WTC11 (cell line): ENCODE measurements at regions not wholly inside any gene's neighbourhood (a gene's known extent, or its start where the extent isn't known, plus 50 kb on each side); places are given as distances from the start of the nearest gene placed in this dataset.

ENCODE experiments used
- CREB1 ChIP-seq: sonication (generic); formaldehyde crosslinking; IDR thresholded peaks from 2 replicates; pipeline ENCODE4 v1.8.0; 2023; ENCODE audit warnings: mild to moderate bottlenecking, missing genetic modification reagents
- ETV6 ChIP-seq: sonication (generic); formaldehyde crosslinking; IDR thresholded peaks from 2 replicates; pipeline ENCODE4 v1.8.1; 2022; ENCODE audit warnings: mild to moderate bottlenecking, missing genetic modification reagents
- JUN ChIP-seq: sonication (generic); formaldehyde crosslinking; IDR thresholded peaks from 2 replicates; pipeline ENCODE4 v1.8.0; 2023; ENCODE audit warnings: mild to moderate bottlenecking, missing genetic modification reagents
- TF ChIP-seq, protein P1 (sequence below): fragments of 200-600 bp; IDR thresholded peaks from 2 replicates; pipeline ENCODE4 v1.8.0; 2022; ENCODE audit warnings: antibody characterized with exemption
- TF ChIP-seq, protein P2 (sequence below): sonication (generic); formaldehyde crosslinking; IDR thresholded peaks from 2 replicates; pipeline ENCODE4 v1.8.1; 2022; ENCODE audit warnings: low read depth, missing genetic modification reagents, borderline replicate concordance
- TF ChIP-seq, protein P3 (sequence below): sonication (generic); formaldehyde crosslinking; IDR thresholded peaks from 2 replicates; pipeline ENCODE4 v1.8.0; 2023; ENCODE audit warnings: missing genetic modification reagents

DNA sequence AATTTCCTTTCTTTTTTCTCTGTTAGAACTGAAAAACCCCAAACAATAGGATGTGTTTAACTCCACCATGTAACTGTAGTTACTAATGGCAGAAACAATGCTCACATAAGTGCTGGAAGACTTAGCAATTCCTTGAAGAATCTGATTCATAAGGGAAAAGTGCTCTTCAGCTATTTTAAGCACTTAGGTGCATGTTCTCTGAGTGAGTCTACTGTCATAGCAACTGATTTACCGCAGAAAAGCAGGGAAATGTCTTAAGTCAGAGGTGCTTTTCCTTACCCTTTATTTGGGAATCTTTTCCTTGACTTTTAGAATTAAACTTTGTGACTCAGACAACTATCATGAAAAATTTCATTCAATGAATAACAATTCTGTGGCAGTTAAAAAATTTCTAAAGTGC, 65.4 kb upstream of the NABP1 start:
- no peak for TF ChIP-seq CREB1 (CRISPR knock-in tag)
- TF ChIP-seq, protein P1, sequence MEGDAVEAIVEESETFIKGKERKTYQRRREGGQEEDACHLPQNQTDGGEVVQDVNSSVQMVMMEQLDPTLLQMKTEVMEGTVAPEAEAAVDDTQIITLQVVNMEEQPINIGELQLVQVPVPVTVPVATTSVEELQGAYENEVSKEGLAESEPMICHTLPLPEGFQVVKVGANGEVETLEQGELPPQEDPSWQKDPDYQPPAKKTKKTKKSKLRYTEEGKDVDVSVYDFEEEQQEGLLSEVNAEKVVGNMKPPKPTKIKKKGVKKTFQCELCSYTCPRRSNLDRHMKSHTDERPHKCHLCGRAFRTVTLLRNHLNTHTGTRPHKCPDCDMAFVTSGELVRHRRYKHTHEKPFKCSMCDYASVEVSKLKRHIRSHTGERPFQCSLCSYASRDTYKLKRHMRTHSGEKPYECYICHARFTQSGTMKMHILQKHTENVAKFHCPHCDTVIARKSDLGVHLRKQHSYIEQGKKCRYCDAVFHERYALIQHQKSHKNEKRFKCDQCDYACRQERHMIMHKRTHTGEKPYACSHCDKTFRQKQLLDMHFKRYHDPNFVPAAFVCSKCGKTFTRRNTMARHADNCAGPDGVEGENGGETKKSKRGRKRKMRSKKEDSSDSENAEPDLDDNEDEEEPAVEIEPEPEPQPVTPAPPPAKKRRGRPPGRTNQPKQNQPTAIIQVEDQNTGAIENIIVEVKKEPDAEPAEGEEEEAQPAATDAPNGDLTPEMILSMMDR = no peak
- TF ChIP-seq, protein P2, sequence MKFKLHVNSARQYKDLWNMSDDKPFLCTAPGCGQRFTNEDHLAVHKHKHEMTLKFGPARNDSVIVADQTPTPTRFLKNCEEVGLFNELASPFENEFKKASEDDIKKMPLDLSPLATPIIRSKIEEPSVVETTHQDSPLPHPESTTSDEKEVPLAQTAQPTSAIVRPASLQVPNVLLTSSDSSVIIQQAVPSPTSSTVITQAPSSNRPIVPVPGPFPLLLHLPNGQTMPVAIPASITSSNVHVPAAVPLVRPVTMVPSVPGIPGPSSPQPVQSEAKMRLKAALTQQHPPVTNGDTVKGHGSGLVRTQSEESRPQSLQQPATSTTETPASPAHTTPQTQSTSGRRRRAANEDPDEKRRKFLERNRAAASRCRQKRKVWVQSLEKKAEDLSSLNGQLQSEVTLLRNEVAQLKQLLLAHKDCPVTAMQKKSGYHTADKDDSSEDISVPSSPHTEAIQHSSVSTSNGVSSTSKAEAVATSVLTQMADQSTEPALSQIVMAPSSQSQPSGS (CRISPR knock-in tag) = no peak
- no peak for TF ChIP-seq JUN (CRISPR knock-in tag)
- TF ChIP-seq, protein P3, sequence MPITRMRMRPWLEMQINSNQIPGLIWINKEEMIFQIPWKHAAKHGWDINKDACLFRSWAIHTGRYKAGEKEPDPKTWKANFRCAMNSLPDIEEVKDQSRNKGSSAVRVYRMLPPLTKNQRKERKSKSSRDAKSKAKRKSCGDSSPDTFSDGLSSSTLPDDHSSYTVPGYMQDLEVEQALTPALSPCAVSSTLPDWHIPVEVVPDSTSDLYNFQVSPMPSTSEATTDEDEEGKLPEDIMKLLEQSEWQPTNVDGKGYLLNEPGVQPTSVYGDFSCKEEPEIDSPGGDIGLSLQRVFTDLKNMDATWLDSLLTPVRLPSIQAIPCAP (CRISPR knock-in tag) = no peak
- TF ChIP-seq ETV6 = no peak
